ENCODE measurements at regions not wholly inside any gene's neighbourhood (a gene's known extent, or its start where the extent isn't known, plus 50 kb on each side); places are given as distances from the start of the nearest gene placed in this dataset.

DNA sequence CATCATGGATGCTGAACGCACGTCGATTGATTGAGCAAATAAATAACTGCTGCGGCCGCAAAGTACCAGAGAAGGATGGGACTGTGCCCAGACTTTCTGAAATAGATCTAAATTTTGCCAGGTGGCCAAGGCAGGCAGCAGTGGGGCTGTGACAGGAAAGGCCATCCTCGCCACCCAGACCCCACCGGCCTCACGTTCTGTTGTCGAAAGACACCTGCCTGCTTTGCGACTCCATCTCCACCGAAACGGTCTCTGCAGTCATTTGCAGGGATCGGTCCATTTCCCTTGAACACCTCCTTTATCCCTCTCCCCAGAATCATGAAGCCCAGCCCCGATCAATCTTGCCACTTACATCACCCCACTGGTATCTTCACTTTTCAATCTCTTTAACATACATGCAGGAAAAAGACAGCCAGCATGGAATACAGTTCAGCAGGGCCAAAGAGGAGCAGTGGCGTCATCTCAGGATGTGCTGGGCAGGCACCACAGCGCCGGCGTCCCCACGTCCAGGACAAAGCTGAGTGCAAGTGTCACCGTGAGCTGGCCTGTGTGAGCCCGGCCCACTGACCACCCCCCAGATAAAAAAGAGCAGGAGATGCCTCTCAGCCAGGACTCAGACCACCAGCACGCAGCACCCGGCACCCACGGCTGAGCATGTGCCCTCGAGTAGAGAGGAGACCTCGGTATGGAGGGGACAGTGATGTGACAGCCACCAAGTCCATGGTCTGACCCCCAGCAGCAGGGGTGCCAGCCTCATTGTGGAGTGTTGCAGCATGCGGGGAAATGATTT, 610.3 kb downstream of the TBC1D22A start:
- Histone ChIP-seq H3K27me3 (ENCODE audit: low read length) (no peaks in the 10 kb centered on the region), H3K4me2 (ENCODE audit: low read depth, low read length, poor library complexity, severe bottlenecking) (no peak overlapping the region), H3K9me2 (replicated peaks; ENCODE audit: insufficient read depth, low read length) (no peaks in the 10 kb centered on the region), H3K27ac (ENCODE audit: low read length) (no peak overlapping the region), H3K4me1 (ENCODE audit: low read length) (no peaks in the 10 kb centered on the region), H3K9me3 (ENCODE audit: low read length) (no peaks in the 10 kb centered on the region), H3K4me3 (ENCODE audit: low read length) (no peak overlapping the region), H4K20me1 (ENCODE audit: insufficient read depth, low read depth, low read length) (no peaks in the 10 kb centered on the region), H3K36me3 (ENCODE audit: insufficient read depth, low read length) (no peaks in the 10 kb centered on the region), H3K79me2 (ENCODE audit: low read length) (no peaks in the 10 kb centered on the region), H2AFZ (ENCODE audit: low read length) (no peak overlapping the region), H3K9ac (ENCODE audit: low read length) (no peak overlapping the region)
- DNase-seq, result no peak

DNA sequence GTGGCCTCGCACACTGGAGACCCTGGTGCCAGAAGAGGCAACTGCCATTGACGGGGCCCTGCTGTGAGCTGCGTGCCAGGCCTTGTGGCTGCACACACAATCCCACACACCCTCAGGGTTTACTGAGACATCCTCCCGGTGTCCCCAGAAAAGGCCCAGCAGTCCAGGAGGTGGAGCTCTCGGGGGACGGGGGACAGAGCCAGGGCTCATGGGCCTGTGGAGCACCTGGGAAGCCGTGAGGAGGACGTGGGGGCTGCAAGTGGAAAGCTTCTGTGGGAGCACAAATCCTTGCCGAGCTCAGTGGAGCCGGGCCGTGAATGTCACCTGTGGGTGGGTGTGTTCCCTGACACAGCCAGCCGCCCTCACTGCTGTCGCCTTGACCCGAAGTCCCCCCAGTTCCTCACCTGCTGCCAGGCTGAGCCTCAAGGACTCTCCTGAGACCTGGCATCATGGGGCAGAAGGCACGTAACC, 609.7 kb downstream of the TBC1D22A start:
- H3K4me1 ChIP-seq (ENCODE audit: low read length), result no peaks in the 10 kb centered on the region
- H3K36me3 ChIP-seq (ENCODE audit: insufficient read depth, low read length), result no peaks in the 10 kb centered on the region
- no peak overlapping the region for H3K4me3 ChIP-seq (ENCODE audit: low read length)
- H3K9ac ChIP-seq (ENCODE audit: low read length), result no peak overlapping the region
- H2AFZ ChIP-seq (ENCODE audit: low read length), result no peak overlapping the region
- no peaks in the 10 kb centered on the region for H4K20me1 ChIP-seq (ENCODE audit: insufficient read depth, low read depth, low read length)
- no peak overlapping the region for H3K27ac ChIP-seq (ENCODE audit: low read length)
- H3K4me2 ChIP-seq (ENCODE audit: low read depth, low read length, poor library complexity, severe bottlenecking), result no peak overlapping the region
- no peaks in the 10 kb centered on the region for H3K27me3 ChIP-seq (ENCODE audit: low read length)
- no peaks in the 10 kb centered on the region for H3K9me2 ChIP-seq (replicated peaks; ENCODE audit: insufficient read depth, low read length)
- DNase-seq, result no peak
- no peaks in the 10 kb centered on the region for H3K9me3 ChIP-seq (ENCODE audit: low read length)
- no peaks in the 10 kb centered on the region for H3K79me2 ChIP-seq (ENCODE audit: low read length)

DNA sequence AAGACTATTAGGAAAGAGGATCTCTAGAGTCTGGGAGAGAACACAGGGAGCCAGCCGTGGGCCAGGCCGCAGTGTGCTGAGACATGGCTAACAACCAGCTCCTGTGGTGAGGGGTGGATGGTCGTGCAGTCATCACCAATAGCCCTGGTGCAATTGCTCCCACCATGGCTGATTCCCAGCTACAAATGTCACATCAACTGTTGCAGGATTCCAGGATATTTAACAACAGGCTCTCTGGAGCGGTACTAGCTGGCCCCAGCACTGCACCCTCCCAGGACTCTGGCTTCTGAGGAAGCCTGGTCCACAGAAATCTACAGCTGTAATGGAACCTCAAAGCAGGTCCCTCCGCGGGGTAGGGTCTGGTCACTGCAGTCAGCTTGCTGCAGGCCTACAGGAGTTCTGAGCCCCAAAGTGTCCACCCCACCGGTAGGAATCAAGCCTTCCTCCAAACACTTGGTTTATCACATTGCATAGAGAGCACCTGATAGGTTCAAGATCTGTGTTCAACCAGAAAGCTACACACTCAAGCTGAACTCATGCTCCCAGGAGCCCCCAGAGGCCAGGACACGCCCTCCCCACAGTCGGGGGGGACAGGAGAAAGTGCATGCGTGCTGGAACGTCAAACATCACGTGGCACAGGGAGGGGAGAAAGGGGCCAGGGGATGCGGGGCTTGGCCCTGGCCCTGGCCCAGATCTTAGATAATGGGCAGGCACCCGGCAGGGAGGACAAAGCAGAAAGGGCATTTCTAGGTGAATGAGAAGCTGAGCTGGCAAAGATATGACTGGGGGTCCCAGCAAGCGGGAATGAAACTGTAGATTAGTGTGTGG, 609.0 kb downstream of the TBC1D22A start:
- no peak overlapping the region for H2AFZ ChIP-seq (ENCODE audit: low read length)

DNA sequence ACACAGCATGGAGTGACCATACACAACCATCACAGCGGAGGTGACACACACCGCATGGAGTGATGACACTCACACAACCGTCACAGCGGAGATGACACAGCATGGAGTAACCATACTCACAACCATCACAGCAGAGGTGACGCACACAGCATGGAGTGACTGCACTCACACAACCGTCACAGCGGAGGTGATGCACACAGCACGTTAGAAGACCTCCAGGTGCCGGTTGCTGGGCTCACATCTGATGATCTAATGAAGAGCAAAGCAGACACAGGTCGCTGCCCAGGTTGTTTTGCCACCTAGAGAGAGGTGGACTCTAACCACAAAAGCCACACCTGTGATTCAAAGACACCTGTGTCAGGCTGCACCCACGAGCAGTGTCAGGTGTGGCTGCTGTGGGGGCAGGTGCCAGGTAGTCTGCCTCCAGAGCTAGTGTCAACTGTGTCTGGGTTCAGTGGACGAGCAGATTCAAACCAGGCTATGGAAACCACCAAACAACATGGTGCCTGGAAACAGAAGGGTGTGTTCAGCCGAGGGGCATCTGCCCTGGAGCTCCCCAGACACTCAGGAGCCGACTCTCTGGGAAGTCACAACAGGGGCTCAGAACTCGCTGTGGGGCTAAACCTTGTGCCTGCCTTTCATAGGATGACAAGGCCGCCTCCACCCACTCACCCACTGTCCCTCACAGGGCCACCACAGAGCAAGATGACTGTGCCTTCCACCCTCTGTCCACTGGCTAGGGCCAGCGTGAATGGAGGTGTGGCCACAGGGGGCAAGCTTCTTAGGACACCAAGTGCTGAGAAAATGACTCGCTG, 608.2 kb downstream of the TBC1D22A start:
- Histone ChIP-seq H4K20me1 (ENCODE audit: insufficient read depth, low read depth, low read length) (no peaks in the 10 kb centered on the region), H3K4me3 (ENCODE audit: low read length) (no peak overlapping the region), H3K9ac (ENCODE audit: low read length) (no peak overlapping the region), H3K9me3 (ENCODE audit: low read length) (no peaks in the 10 kb centered on the region), H3K27ac (ENCODE audit: low read length) (no peak overlapping the region), H3K79me2 (ENCODE audit: low read length) (no peaks in the 10 kb centered on the region), H2AFZ (ENCODE audit: low read length) (no peak overlapping the region), H3K9me2 (replicated peaks; ENCODE audit: insufficient read depth, low read length) (no peaks in the 10 kb centered on the region), H3K4me1 (ENCODE audit: low read length) (no peaks in the 10 kb centered on the region), H3K36me3 (ENCODE audit: insufficient read depth, low read length) (no peaks in the 10 kb centered on the region), H3K4me2 (ENCODE audit: low read depth, low read length, poor library complexity, severe bottlenecking) (no peak overlapping the region), H3K27me3 (ENCODE audit: low read length) (no peaks in the 10 kb centered on the region)
- DNase-seq, result no peak

More for the DNA sequence above, 609.0 kb downstream of the TBC1D22A start:
- no peaks in the 10 kb centered on the region for H3K4me1 ChIP-seq (ENCODE audit: low read length)
- no peaks in the 10 kb centered on the region for H3K9me2 ChIP-seq (replicated peaks; ENCODE audit: insufficient read depth, low read length)
- H3K27ac ChIP-seq (ENCODE audit: low read length), result no peak overlapping the region
- DNase-seq, result no peak
- no peaks in the 10 kb centered on the region for H3K9me3 ChIP-seq (ENCODE audit: low read length)
- no peak overlapping the region for H3K4me3 ChIP-seq (ENCODE audit: low read length)
- H3K9ac ChIP-seq (ENCODE audit: low read length), result no peak overlapping the region
- no peak overlapping the region for H3K4me2 ChIP-seq (ENCODE audit: low read depth, low read length, poor library complexity, severe bottlenecking)
- H4K20me1 ChIP-seq (ENCODE audit: insufficient read depth, low read depth, low read length), result no peaks in the 10 kb centered on the region
- no peaks in the 10 kb centered on the region for H3K36me3 ChIP-seq (ENCODE audit: insufficient read depth, low read length)
- no peaks in the 10 kb centered on the region for H3K27me3 ChIP-seq (ENCODE audit: low read length)
- H3K79me2 ChIP-seq (ENCODE audit: low read length), result no peaks in the 10 kb centered on the region

DNA sequence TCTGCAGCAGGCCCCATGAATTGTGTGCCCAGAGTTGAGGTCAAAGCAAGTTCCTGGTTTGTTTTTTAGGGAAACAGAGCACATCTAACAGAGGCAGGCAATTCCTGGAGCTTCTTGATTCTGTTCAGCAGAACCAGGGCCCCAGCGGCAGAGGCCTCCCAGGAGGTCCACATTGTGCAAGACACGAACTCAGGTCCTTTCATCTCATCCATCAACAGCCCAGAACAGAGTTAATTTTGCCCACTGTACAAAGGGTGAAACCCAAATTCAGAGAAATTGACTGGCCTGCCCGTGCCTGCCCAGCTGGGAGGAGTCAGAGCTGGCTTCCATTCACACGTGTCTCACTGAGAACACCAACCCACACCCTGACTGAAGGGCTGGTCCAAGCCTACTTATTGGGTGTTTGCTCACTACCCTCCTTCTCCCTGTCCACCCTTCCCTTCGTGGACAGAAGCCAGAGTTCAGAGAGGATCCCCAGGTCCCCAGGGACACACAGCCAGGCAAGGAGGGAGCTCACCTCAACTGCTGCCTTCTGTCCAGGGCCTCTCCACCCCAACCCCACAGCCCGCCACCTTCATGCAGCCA, 607.1 kb downstream of the TBC1D22A start:
- Histone ChIP-seq H2AFZ (ENCODE audit: low read length) (no peak overlapping the region), H3K4me1 (ENCODE audit: low read length) (no peaks in the 10 kb centered on the region), H3K36me3 (ENCODE audit: insufficient read depth, low read length) (no peaks in the 10 kb centered on the region), H3K9me2 (replicated peaks; ENCODE audit: insufficient read depth, low read length) (no peaks in the 10 kb centered on the region), H3K9ac (ENCODE audit: low read length) (no peak overlapping the region), H3K27ac (ENCODE audit: low read length) (no peak overlapping the region), H3K9me3 (ENCODE audit: low read length) (no peaks in the 10 kb centered on the region), H3K4me2 (ENCODE audit: low read depth, low read length, poor library complexity, severe bottlenecking) (no peak overlapping the region), H4K20me1 (ENCODE audit: insufficient read depth, low read depth, low read length) (no peaks in the 10 kb centered on the region), H3K27me3 (ENCODE audit: low read length) (no peaks in the 10 kb centered on the region), H3K79me2 (ENCODE audit: low read length) (no peaks in the 10 kb centered on the region), H3K4me3 (ENCODE audit: low read length) (no peak overlapping the region)
- no peak for DNase-seq

DNA sequence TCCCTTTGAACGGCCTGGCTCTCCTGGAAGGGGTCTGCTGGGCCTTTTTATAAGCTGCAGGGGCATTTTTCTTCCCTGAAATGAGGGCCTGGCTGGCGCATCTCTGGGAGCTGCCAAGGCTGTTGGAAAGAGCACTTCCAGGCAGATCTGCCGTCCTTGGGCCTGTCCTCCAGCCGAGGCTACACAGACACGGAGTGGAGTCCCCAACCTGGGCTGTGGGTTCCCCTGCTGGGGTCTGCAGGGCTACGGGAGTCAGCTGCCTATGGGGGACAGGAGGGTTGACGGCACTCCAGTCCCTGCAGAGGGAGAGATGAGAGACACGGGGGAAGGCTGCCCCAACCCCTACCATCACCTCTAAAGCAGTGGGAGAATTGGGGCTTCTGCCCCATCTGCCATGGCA, 606.6 kb downstream of the TBC1D22A start:
- Histone ChIP-seq H4K20me1 (ENCODE audit: insufficient read depth, low read depth, low read length) (no peaks in the 10 kb centered on the region), H3K27me3 (ENCODE audit: low read length) (no peaks in the 10 kb centered on the region), H3K36me3 (ENCODE audit: insufficient read depth, low read length) (peaks cover under 1% of the 10 kb centered on the region; the same call in 1 of the 2 replicates), H3K27ac (ENCODE audit: low read length) (no peak overlapping the region), H3K4me1 (ENCODE audit: low read length) (no peaks in the 10 kb centered on the region), H3K9ac (ENCODE audit: low read length) (no peak overlapping the region), H3K4me3 (ENCODE audit: low read length) (no peak overlapping the region), H2AFZ (ENCODE audit: low read length) (no peak overlapping the region), H3K4me2 (ENCODE audit: low read depth, low read length, poor library complexity, severe bottlenecking) (no peak overlapping the region), H3K79me2 (ENCODE audit: low read length) (no peaks in the 10 kb centered on the region), H3K9me2 (replicated peaks; ENCODE audit: insufficient read depth, low read length) (no peaks in the 10 kb centered on the region), H3K9me3 (ENCODE audit: low read length) (peaks cover 3% of the 10 kb centered on the region; the same call in 1 of the 2 replicates)
- DNase-seq, result no peak

DNA sequence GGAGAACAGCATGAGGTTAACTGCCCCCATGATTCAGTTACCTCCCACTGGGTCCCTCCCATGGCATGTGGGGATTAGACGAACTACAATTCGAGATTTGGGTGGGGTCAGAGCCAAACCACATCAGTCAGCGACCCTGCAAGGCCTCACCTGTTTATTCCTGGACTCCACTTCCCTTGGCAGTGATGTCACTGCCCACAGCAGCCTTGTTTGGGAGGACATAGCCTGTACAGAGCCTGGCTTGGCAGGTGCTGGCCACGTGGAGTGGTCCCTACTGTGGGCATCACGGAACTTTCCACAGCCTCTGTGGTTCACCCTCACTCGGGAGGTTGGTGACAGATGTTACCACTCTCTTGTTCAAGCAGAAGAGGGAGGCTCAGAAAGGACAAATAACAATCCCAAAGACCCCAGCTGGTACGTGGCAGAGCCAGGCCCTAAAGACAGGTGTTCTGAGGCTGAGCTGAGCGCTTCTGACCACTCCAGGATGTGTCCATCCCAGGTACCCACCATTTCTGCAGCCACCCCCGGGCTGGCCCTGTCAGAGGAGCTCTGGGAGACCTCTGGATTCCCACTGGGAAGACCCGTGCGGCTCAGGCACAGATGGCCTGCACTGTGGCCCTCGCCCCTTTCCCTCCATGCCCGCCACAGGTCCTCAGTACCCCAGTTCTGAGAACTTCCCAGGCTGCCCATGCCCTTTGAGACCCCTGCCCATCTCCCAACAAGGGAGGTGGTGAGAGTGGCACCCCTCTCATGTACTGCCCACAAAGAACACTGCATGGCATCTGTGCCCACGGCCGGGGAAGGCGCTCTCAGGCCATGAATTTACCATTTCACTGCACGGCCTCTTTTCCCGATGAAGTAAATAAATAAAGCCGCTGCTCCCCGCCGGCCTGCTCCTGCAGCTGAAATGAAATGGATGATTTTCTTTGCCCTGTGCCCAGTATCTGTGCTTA, 605.8 kb downstream of the TBC1D22A start:
- no peak overlapping the region for H3K27ac ChIP-seq (ENCODE audit: low read length)
- H3K4me3 ChIP-seq (ENCODE audit: low read length), result no peak overlapping the region
- no peak overlapping the region for H2AFZ ChIP-seq (ENCODE audit: low read length)
- no peaks in the 10 kb centered on the region for H4K20me1 ChIP-seq (ENCODE audit: insufficient read depth, low read depth, low read length)
- H3K9me2 ChIP-seq (replicated peaks; ENCODE audit: insufficient read depth, low read length), result no peaks in the 10 kb centered on the region
- DNase-seq, result no peak
- no peaks in the 10 kb centered on the region for H3K27me3 ChIP-seq (ENCODE audit: low read length)
- H3K4me1 ChIP-seq (ENCODE audit: low read length), result no peaks in the 10 kb centered on the region
- H3K9me3 ChIP-seq (ENCODE audit: low read length), result peaks cover 3% of the 10 kb centered on the region; the same call in 1 of the 2 replicates
- peaks cover 2% of the 10 kb centered on the region; the same call in 1 of the 2 replicates for H3K36me3 ChIP-seq (ENCODE audit: insufficient read depth, low read length)
- no peak overlapping the region for H3K4me2 ChIP-seq (ENCODE audit: low read depth, low read length, poor library complexity, severe bottlenecking)
- H3K9ac ChIP-seq (ENCODE audit: low read length), result no peak overlapping the region
- no peaks in the 10 kb centered on the region for H3K79me2 ChIP-seq (ENCODE audit: low read length)

Data from Karpas-422 (cell line).